KBM-7 (cell line): ENCODE measurements at regions not wholly inside any gene's neighbourhood (a gene's known extent, or its start where the extent isn't known, plus 50 kb on each side); places are given as distances from the start of the nearest gene placed in this dataset.

ENCODE experiments used
- DNase-seq: peaks from one replicate; pipeline ENCODE4 v3.0.0-alpha.2; 2015
- in situ Hi-C: fragments of 300-500 bp; cut with MboI; formaldehyde crosslinking; loops from 2 replicates; pipeline ENCODE4 v1.14.3; 2020; ENCODE audit warnings: low sequenced_read_pairs, low pct_unique_long_range_greater_than_20kb, mixed read lengths

DNA sequence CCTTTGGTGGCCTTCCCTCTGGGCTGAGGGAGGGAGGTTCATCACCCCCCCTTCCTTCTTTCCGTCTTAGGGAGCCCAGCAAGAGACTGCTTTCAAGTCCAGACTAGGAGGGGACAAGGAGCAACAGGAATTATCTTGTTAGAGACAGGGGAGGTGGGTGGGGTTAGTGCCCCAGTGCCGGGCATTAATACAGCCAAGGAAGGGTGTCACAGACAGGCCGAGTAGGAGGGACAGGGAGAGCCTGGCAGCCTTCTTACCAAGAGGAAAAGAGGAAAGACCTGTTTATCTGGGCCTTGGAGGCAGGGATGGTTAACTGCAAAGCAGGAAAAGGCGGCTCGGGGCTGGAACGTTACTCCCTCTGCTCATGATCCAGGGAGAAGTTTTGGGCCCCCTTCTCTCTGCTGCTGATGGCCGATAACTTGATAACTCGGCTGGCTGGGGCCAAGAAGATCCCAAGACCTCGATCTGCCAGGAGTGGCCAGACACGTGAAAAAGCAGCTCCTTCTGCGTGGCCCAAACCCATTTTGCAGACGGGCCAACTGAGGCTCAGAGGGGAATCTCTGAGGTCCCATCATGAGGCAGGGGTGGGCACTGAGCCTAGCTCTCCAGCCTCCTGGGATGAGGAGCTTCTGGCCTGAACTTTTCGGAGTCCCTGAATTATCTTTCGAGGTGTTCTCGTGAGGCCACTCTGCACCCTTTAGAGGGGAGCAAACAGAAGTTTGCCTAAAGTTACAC lies 79.3 kb downstream of the PTPRS start:
- DNase-seq: no peak
- in situ Hi-C loops: no loop called here

DNA sequence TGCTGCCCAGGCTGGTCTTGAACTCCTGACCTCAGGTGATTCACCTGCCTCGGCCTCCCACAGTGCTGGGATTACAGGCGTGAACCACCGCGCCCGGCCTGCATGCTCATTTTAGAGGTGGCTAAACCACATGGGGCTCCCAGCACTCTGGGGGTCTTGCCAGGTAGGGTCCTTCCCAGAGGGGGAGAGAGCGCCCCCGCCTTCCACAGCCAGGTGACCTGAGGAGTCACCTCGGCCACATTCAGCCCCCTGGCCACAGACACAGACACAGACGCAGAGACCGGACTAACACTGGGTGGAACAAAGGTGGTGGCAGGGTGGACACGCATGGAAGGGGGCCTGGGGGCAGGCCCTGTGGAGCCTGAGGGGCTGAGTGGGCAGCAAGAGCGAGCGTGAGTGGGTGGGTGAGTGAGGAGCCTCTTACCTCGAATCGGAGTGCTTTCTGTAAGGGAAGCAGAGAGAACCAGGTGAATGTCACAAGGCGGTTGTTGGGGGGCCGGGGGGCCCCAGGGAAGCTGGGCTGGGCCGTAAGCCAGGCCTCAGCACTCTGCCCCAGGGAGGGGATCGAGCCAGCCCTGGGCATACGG lies 80.1 kb downstream of the PTPRS start:
- no peak for DNase-seq
- in situ Hi-C loops: no loop called here

DNA sequence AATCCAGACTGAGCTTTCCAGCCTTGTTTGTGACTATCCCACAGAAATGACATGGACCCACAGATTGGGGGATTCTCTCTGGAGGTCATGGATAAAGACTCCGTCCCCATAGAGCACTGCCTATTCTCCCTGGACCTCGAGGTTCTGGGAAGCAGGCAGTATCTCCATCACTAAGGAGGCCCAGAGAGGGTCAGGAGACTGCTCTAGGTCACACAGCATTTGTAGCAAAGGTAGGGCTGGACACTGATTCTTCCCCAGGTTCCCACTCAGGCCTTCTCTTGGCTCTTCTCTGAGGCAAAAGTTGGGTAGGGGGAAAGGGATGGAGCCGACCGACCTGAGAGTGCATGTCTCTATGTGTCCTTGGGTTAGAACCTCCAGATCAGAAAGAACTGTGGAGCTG lies 80.9 kb downstream of the PTPRS start:
- DNase-seq: no peak
- in situ Hi-C loops: no loop called here

DNA sequence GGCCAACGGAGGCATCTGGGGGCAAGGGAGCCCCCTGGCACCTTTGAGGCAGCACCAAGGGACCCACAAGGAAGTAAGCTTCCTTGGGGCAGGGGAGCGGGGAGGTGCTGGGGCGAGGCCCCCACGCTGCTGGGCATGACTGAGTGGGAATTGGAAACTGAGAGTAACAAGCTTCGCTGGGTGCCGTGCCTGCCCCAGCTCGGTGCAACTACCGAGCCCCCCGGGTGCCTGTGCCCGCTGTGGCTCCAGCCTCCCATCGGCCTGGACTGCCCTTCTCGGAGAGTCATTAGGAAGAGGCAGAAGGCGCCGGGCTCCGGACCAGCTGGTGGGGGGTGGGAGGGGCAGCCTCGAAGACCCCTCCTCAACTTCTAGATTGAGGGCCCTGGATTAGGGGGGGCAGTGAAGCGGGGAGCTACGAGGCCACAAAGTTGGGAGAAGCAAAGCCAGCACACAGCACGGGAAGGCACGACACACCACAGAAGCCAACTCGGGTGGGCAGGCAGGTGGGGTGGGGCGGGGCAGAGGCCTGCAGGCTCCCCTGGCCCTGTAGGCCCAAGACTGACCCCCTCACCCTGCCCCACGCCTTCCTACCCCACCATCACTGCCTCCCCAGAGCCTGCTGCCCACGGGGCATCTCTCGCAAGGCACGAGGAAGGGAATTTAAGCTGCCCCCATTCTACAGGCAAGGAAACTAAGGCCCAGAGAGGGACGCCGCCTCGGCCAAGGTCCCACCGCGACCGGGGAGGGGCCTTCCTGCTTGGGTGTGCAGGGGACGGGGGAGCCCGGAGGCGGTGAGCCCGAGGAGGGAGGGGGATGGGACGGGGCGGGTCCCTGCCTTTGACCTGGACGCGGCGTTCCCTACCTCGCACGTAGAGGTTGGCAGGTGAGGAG lies 83.2 kb downstream of the PTPRS start:
- no peak for DNase-seq
- in situ Hi-C loops: no loop called here

DNA sequence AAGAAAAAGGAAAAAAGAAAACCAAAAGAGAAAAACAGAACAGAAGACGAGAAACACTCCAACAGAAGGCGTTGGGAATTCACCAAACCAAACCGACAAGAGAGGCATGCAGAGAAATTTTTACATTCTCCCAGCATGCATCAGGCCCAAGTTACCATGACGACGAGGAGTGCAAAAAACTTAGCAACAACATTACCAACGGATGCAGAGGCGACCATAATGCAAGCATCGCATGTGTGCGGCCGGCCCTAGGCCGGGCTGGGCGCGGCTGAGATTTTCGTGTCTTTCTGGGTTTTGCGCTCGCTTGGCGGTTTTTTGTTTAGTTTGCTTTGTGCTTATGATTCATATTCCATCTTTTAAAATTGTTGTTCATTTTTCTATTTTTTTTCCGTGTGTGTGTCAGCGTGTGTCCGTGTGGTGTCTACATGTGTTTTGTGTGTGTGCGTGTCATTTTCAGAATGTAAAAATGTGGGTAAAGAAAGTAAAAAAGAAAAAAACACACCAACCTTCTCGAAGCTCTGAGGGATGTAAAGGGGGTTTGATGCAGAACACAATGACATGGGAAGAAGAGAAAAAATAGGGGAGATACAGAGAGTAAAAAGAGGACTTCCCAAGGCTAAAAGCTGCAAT lies 84.9 kb downstream of the PTPRS start:
- no peak for DNase-seq
- in situ Hi-C loops: no loop called here

DNA sequence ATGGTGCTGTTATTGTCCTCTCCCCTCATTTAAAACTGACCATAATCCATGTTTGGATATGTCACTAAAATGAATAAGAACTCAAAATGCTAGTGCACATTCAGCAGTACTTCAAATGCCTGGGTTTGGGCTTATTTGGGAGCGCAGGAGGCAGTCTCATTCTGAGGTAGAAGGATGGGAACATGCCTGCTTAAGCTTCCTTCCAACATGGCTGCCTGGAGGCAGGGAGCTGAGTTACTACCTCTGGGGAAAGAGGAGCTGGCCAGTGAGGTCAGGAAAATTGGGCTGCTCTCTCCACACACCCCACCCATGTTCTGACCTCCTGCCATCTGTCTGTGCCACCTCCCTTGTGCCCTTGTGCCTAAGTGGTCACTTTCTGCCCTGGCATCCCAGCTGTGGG lies 85.7 kb downstream of the PTPRS start:
- in situ Hi-C loops: no loop called here

DNA sequence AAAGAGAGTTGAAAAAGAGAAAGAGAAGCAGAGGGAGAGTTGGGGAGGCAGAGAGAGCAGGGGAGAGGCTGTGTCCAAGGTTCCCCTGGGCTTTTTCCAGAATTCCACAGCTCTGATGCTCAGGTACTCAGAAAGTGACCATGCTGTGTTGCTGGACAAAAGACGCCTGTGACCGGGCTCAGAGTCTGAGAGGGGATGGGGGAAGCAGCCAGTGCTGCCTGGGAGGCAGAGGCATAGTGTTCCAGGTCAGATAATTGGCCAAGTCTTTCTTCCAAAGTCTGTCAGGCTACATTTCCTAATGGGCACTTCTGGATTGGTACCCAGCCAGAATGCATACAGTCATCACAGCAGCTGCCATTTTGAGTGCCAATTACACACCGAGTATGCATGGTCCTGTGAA lies 86.1 kb downstream of the PTPRS start:
- DNase-seq: no peak
- in situ Hi-C loops: no loop called here

More for the DNA sequence above, 85.7 kb downstream of the PTPRS start:
- no peak for DNase-seq

DNA sequence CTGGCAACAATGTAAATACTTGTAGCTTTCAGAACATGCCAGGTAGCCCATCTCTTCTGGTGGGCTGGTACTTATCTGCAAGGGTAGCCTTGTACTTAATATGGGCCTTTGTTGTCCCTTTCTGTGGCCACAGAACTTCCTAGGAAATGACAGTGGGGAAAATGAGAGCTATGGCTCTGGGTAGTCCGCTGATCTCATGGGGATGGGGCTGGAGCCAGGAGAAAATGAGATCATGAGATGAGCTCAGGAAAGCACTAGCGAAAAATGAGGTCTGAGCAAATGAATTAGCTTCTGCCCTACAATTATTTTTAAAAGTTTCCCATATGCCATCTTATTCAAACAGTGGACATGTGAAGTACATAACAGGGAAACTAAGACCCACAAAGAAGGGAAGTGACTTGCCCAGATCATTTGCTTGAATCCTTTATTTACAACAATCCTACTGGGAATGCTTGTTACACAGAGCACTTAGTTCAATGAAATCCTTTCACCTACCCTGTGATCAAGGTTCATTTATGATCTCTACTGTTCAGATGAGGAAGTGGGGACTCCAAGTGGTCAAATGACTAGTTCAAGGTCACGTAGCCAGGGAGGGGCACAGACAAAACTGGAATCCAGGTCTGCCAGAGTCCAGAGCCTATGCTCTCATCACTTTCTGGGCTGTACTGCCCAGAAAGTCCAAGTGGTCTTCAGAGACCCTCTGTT lies 87.1 kb downstream of the PTPRS start:
- no peak for DNase-seq
- in situ Hi-C loops: no loop called here

DNA sequence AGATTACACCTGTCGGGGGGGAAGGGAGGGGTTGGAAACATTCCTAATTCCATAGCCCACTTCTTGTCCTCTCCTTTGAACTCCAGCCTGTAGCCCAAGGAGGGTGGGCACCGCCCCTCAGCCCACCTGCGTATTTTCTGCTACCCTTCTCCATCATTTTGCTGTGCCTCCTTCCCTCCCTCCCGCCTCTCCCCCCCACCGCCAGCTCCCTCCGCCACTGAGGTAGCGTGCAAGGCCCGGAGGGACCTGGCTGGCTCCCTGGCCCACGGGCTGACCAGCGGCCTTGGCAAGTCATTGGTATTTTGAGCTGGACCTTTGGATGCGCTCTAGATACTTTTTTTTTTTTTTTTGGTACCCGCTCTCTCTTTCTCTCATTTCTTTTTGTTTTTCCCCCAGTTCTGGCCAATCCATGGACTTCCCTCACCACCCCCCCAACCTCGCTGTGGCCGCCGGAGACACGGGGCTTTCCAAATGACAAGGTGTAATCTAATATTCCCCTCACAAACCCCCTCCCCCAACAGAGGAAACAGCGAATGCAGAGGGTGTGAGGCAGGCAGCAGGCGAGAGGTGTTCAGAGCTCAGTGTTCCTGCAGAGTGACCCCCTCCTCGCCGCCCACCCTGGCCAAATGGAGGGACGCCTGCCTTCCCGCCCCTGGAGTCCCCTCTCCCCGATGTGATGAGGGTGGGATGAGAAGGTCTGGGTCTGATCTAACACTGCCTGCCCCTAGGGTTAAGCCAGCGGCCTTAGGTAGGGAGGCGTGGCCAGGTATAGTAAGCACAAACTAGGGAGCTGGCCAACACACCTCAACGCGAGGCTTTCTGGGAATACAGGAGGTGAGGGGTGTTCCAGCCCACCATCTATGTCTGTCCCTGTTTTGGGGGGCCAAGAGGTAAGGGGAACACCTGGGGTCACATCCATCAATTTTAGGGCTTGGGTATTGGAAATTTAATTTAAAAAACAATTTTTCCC lies 89.2 kb downstream of the PTPRS start:
- in situ Hi-C loops: no loop called here
- DNase-seq: no peak

DNA sequence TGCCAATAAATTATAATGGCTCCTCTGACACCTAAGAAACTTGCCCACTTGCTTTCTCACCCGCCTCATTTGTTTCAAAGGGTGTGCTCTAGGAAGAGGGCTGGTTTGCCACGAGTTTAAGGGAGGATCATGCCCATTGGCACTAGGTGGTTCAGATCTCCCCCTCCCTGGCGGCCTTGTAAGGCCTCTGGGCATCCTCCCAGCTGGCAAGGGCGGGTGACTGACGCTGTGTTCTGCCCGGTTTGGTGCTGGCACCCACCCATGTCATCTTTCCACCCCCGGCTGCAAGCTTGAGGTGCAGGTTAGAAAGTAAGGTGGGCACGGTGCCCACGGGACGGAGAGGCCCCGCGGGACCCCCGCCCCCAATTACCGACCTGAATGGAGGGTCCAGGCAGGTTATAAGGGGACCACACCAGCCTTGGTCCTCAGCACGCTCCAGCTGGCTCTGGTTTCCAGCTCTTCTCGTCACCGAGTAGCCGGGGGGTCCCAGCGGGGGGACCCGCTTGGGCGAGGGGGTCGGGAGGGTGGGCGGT lies 90.4 kb downstream of the PTPRS start:
- DNase-seq: no peak
- in situ Hi-C loops: no loop called here

DNA sequence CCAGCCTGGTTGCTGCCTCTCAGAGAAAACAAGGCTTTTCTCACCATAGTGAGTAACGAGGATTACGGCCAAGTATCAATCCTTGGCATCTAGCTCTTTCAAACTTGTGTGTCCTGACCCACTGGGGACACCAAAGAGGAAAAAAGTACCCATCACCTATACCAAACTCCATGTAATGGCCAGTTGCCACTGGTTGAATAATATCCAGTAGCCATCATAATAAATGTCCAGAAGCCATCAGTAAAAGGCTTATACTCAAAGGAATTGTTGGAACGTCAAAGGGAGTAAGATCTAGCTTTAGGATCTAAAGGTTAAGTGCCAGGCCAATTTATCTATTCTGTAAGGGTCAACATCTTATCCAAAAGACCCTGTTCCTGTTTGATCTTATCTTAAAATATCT lies 91.1 kb downstream of the PTPRS start:
- no peak for DNase-seq
- in situ Hi-C loops: no loop called here

DNA sequence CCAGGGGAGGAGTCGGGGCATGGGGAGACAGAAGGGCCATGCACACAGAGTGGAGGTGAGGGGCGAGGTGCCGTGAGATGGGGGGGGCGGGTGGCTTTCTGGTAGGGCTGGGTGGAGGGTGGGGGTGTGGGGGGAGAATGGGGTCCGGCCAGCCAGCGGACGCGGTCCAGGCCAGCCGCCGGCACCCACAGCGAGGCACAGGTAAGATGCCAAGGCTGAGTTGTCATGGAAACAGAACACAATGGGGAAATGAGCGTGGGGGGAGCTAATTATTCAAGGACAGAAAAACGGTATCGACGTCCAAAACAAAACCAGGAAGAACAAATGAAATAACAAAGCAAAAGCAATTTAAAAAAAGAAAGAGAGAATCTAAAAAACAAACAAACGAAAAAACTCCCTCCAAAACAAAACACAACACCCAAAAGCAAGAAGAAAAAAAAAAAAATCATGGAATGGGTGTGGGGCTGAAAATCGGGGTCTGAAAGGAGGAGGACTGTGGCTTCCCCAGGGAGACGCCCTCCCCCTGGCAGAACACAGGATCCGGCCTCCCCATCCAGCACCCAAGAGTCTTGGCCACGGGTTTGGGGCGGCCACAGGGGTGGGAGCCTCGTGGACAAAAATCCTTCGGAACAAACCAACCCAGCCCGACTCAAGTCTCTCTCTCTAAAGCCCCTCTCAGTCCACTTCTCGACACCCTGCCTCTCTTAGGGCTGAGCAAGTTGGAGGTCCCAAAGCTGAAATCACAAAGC lies 92.5 kb downstream of the PTPRS start:
- in situ Hi-C loops: no loop called here
- no peak for DNase-seq

DNA sequence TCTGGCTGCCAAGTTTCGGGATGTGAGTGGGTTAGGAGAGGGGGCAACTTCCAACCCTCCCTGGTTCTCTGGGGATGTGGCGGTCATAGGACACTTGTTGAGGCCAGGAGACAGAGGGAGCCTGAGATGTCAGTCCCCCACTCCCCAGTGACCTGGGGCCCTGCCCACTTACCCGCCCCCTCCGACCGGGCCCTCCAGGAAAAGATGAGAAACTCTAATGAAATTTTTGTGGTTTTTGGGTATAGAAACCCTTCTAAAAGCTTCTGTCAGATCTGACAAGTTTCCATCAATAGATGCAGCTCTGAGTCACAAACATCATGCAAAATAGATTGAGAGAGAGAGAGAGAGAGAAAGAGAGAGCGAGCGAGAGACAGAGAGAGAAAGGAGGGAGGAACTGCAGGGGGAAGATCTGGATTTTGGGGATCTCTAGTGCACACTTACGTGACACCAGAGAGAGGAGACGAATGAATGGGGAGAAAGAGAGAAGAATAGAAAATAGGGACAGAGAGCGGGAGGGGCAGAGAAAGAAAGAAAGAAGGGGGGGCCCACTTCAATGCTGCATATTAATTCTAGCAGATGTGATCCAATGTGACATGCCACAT lies 94.0 kb downstream of the PTPRS start:
- DNase-seq: no peak
- in situ Hi-C loops: no loop called here

DNA sequence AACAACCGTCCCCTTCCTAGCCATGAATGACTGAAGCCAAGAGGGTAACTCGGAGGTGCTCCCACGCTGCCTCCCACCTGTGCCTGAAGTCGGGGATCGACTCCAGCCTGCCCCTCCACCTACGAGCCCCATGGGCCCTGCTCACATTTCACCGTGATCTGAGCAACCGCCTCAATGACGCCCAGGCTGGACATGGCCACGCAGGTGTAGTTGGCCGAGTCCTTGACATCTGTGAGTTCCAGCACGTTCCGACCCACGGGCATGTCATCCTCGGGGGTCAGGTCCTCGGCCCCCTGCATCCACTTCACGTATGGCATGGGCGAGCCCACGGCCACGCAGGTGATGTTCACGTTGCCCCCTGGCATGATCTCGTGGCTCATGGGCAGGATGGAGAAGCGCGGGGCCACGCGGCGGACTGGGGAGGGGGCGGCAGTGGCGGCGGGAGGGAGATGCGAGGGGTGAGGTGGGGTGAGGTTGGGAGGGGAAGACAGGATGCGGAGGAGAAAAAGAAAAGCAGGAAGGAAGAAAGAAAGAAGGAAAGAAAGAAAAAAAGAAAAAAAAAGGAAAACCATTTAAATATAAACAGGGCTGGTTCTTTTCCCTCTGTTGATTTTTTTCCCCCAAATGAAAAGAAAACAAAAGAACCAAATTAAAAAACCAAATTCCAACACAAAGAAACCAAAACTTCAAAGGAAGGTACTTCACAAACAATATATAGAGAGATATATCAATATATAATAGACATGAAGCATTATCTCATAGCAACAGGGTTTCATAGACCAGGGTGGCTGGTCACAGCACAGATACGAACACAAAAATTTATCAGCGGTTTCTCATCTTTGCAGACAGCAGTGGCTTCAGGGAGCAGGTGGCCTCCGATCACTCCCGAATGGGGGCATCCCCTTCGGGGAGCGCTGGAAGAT lies 94.7 kb downstream of the PTPRS start:
- in situ Hi-C loops: no loop called here
- DNase-seq: no peak

DNA sequence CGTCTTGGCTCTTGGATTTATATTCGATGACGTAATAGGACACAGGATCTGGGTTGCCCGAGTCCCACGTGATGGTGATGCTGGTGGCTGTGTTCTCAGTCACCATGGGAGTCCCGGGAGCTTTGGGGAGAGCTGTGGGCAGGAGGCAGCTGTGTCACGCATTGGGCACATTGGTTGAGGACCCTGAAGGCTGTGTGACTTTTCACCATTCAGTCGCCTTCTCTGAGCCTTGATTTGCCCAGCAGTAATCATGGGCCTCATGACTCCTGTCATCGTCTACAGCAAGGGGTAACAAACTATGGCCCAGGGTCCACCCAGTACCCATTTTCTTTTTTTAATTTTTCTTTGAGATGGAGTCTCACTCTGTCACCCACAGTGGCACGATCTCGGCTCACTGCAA lies 96.3 kb downstream of the PTPRS start:
- DNase-seq: no peak
- in situ Hi-C loops: no loop called here

DNA sequence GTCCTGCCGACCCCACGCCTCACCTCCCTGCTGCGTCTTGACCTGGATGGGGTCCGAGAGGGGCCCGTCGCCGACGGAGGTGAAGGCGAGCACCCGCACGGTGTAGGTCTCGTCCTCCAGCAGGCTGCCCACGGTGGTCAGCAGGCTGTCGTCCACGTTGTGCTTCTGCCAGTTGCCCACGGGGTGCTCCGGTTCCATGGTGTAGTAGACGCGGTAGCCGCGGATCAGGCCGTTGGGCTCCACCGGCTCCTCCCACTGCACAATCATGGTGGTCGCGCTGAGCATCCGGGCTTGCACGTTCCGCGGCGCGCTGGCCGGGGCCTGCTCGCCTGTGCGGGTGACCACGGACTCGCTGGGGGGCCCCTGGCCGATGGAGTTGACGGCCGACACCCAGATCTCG lies 96.7 kb downstream of the PTPRS start:
- in situ Hi-C loops: no loop called here
- no peak for DNase-seq
